HCT116 (cell line): ENCODE measurements at regions not wholly inside any gene's neighbourhood (a gene's known extent, or its start where the extent isn't known, plus 50 kb on each side); places are given as distances from the start of the nearest gene placed in this dataset.

ENCODE experiments used
- ATAC-seq: fragments of 200-7000 bp; cut with Tn5 transposase; 2 replicates; pipeline ENCODE4 v1.9.1; 2020; ENCODE audit warnings: mild to moderate bottlenecking, moderate library complexity
- BruUV-seq: library from RNA; stranded (reverse); fragments of 400-500 nt; replicated peaks from 2 replicates; lab custom pipeline; 2021; lab: Mats Ljungman, UMichigan
- CTCF ChIA-PET: fragments of 300-600 bp; sonication (Branson Sonifier 250); formaldehyde crosslinking; loops from one replicate; lab custom pipeline; 2021; ENCODE audit warnings: antibody characterized with exemption; lab: Charles Lee
- POLR2A ChIA-PET: fragments of 300-600, 350-600 bp; sonication (Branson Sonifier 250); formaldehyde crosslinking; loops from one replicate; lab custom pipeline; 2021; ENCODE audit warnings: antibody characterized with exemption; lab: Charles Lee
- RAD21 ChIA-PET, 2 experiments: fragments of 300-600 bp; sonication (Branson Sonifier 250); formaldehyde crosslinking; loops; one replicate each; lab custom pipeline; 2023; ENCODE audit warnings: low total read pairs in 2 of 2; ENCODE audit not compliant: uncharacterized antibody in 2 of 2, unreplicated experiment in 2 of 2, low non-redundant PET in 1 of 2; lab: Charles Lee
- DNase-seq: peaks from one replicate; pipeline ENCODE4 v3.0.0-alpha.2; 2010; ENCODE audit warnings: low read depth, low spot score
- H2AFZ ChIP-seq: fragments of 200-600 bp; shearing (Covaris generic), sonication (generic); 2 replicates; pipeline ENCODE4 v1.6.1; 2017; ENCODE audit warnings: low read depth, mixed run types, mixed read lengths, antibody characterized with exemption, low read length; ENCODE audit not compliant: poor library complexity, severe bottlenecking
- H3K27ac ChIP-seq: 2 replicates; pipeline ENCODE4 v1.5.1; 2012; ENCODE audit warnings: low read depth, low read length
- H3K27me3 ChIP-seq: fragments of 200-600 bp; sonication (generic); 2 replicates; pipeline ENCODE4 v1.6.1; 2016; ENCODE audit warnings: mixed run types, low read length, mixed read lengths; ENCODE audit not compliant: insufficient read depth
- H3K36me3 ChIP-seq, 2 experiments: fragments of 200-500 bp in 1 of 2; fragments of 200-600 bp in 1 of 2; sonication (Bioruptor generic) in 1 of 2; sonication (generic) in 1 of 2; 2 replicates each; pipeline versions ENCODE4 v1.5.1 to v1.6.1; 2014 to 2016; ENCODE audit warnings: low read length in 2 of 2, inconsistent platforms in 1 of 2, mixed read lengths in 1 of 2, mixed run types in 1 of 2; ENCODE audit not compliant: insufficient read depth in 2 of 2, control insufficient read depth in 1 of 2
- H3K4me1 ChIP-seq, 2 experiments: fragments of 200-600 bp in 1 of 2; sonication (generic) in 1 of 2; 2 replicates each; pipeline versions ENCODE4 v1.5.1 to v1.6.1; 2012 to 2017; ENCODE audit warnings: low read length in 2 of 2, inconsistent platforms in 1 of 2, mild to moderate bottlenecking in 1 of 2, mixed read lengths in 1 of 2, mixed run types in 1 of 2, moderate library complexity in 1 of 2; ENCODE audit not compliant: insufficient read depth in 2 of 2, control insufficient read depth in 1 of 2
- H3K4me2 ChIP-seq: fragments of 200-600 bp; sonication (generic); 2 replicates; pipeline ENCODE4 v1.6.1; 2017; ENCODE audit warnings: mixed run types, low read length, mixed read lengths
- H3K4me3 ChIP-seq, 2 experiments: fragments of 200-600 bp in 1 of 2; sonication (generic) in 1 of 2; replicated peaks in 1 of 2; 2 replicates each; pipeline ENCODE4 v1.5.1; 2011 to 2016; ENCODE audit warnings: low read length in 2 of 2, control low read depth in 1 of 2, low read depth in 1 of 2, mild to moderate bottlenecking in 1 of 2, mixed read lengths in 1 of 2, mixed run types in 1 of 2
- H3K79me2 ChIP-seq: fragments of 200-600 bp; sonication (generic); 2 replicates; pipeline ENCODE4 v1.6.1; 2017; ENCODE audit warnings: mild to moderate bottlenecking, mixed run types, low read length, moderate library complexity, mixed read lengths; ENCODE audit not compliant: insufficient read depth
- H3K9ac ChIP-seq: fragments of 200-600 bp; sonication (generic); 2 replicates; pipeline ENCODE4 v1.6.1; 2016; ENCODE audit warnings: low read length, mixed read lengths
- H3K9me2 ChIP-seq: fragments of 200-600 bp; sonication (generic), shearing (Covaris generic); 2 replicates; pipeline ENCODE4 v1.6.1; 2017; ENCODE audit warnings: mixed run types, mild to moderate bottlenecking, moderate library complexity; ENCODE audit not compliant: insufficient read depth
- H3K9me3 ChIP-seq, 2 experiments: fragments of 200-500 bp in 1 of 2; fragments of 200-600 bp in 1 of 2; sonication (Bioruptor generic) in 1 of 2; sonication (generic) in 1 of 2; 2 replicates each; pipeline ENCODE4 v1.6.1; 2014 to 2017; ENCODE audit warnings: low read length in 2 of 2, mixed read lengths in 2 of 2, inconsistent platforms in 1 of 2, low read depth in 1 of 2, mild to moderate bottlenecking in 1 of 2, mixed run types in 1 of 2, moderate library complexity in 1 of 2; ENCODE audit not compliant: control insufficient read depth in 1 of 2, insufficient read depth in 1 of 2
- H4K20me1 ChIP-seq: fragments of 200-600 bp; sonication (generic), shearing (Covaris generic); 2 replicates; pipeline ENCODE4 v1.6.1; 2017; ENCODE audit warnings: mixed run types, mild to moderate bottlenecking, moderate library complexity; ENCODE audit not compliant: insufficient read depth
- ATF3 ChIP-seq: IDR thresholded peaks from 2 replicates; pipeline ENCODE4 v1.6.1; 2012
- CBX3 ChIP-seq: IDR thresholded peaks from 2 replicates; pipeline ENCODE4 v1.6.1; 2012; ENCODE audit warnings: low read depth
- CEBPB ChIP-seq: IDR thresholded peaks from 2 replicates; pipeline ENCODE4 v1.6.1; 2012; ENCODE audit warnings: low read depth
- CTCF ChIP-seq, 3 experiments: fragments of 200-600 bp in 1 of 3; sonication (generic) in 1 of 3; IDR thresholded peaks in 2 of 3; conservative IDR thresholded peaks in 1 of 3; 2 replicates each; pipeline ENCODE4 v1.5.1; 2012 to 2017; ENCODE audit warnings: low read depth in 2 of 3, low read length in 2 of 3, antibody characterized with exemption in 1 of 3, borderline replicate concordance in 1 of 3, control low read depth in 1 of 3, mild to moderate bottlenecking in 1 of 3, mixed read lengths in 1 of 3, mixed run types in 1 of 3, moderate library complexity in 1 of 3; ENCODE audit not compliant: insufficient read depth in 1 of 3
- EGR1 ChIP-seq: IDR thresholded peaks from 2 replicates; pipeline ENCODE4 v1.6.1; 2012; ENCODE audit warnings: low read depth
- ELF1 ChIP-seq: IDR thresholded peaks from 2 replicates; pipeline ENCODE4 v1.6.1; 2012; ENCODE audit warnings: low read depth, borderline replicate concordance
- EZH2 ChIP-seq: fragments of 200-600 bp; sonication (generic); IDR thresholded peaks from 2 replicates; pipeline ENCODE4 v1.6.1; 2017; ENCODE audit warnings: antibody characterized with exemption, mixed run types
- FOSL1 ChIP-seq: IDR thresholded peaks from 2 replicates; pipeline ENCODE4 v1.6.1; 2012; ENCODE audit warnings: low read depth
- JUND ChIP-seq: IDR thresholded peaks from 2 replicates; pipeline ENCODE4 v1.6.1; 2012
- POLR2A ChIP-seq: IDR thresholded peaks from 2 replicates; pipeline ENCODE4 v1.7.0; 2011; ENCODE audit warnings: borderline replicate concordance; ENCODE audit not compliant: insufficient read depth, insufficient read length; ENCODE audit errors: extremely low read depth
- POLR2AphosphoS5 ChIP-seq: IDR thresholded peaks from 2 replicates; pipeline ENCODE4 v1.6.1; 2011; ENCODE audit warnings: mild to moderate bottlenecking, low read depth, low read length, moderate library complexity
- RAD21 ChIP-seq: IDR thresholded peaks from 2 replicates; pipeline ENCODE4 v1.6.1; 2012; ENCODE audit warnings: low read depth, mild to moderate bottlenecking
- REST ChIP-seq: IDR thresholded peaks from 2 replicates; pipeline ENCODE4 v1.6.1; 2012; ENCODE audit warnings: low read depth
- SIN3A ChIP-seq: IDR thresholded peaks from 2 replicates; pipeline ENCODE4 v1.6.1; 2012; ENCODE audit warnings: low read depth
- SP1 ChIP-seq: IDR thresholded peaks from 2 replicates; pipeline ENCODE4 v1.6.1; 2012; ENCODE audit warnings: low read depth
- SRF ChIP-seq: IDR thresholded peaks from 2 replicates; pipeline ENCODE4 v1.6.1; 2012; ENCODE audit warnings: low read depth
- TCF7L2 ChIP-seq: IDR thresholded peaks from 2 replicates; pipeline ENCODE4 v1.7.0; 2011; ENCODE audit warnings: borderline replicate concordance, inconsistent platforms; ENCODE audit not compliant: insufficient read depth, insufficient read length; ENCODE audit errors: extremely low read depth
- YY1 ChIP-seq: IDR thresholded peaks from 2 replicates; pipeline ENCODE4 v1.6.1; 2011; ENCODE audit warnings: low read length, low read depth, moderate library complexity, mild to moderate bottlenecking; ENCODE audit not compliant: insufficient replicate concordance; ENCODE audit errors: extremely low read depth
- ZBTB33 ChIP-seq: IDR thresholded peaks from 2 replicates; pipeline ENCODE4 v1.6.1; 2011; ENCODE audit warnings: mild to moderate bottlenecking, low read length, moderate library complexity; ENCODE audit not compliant: insufficient replicate concordance; ENCODE audit errors: extremely low read depth
- ZNF274 ChIP-seq: fragments of 200-500 bp; sonication (Bioruptor generic); IDR thresholded peaks from 2 replicates; pipeline ENCODE4 v1.6.1; 2014; ENCODE audit warnings: mild to moderate bottlenecking, low read depth, low read length, inconsistent platforms
- intact Hi-C: fragments of 100-400 bp; cut with micrococcal nuclease; formaldehyde crosslinking; loops from 2 replicates; pipeline ENCODE4 v1.10.0; 2022

- intact Hi-C loops = no loop called here
- Histone ChIP-seq H3K4me3 (no peak overlapping the region), H3K9me3 (no peaks in the 10 kb centered on the region), H3K9ac (no peak overlapping the region; the same call in 1 of the 2 replicates), H3K9me2 (no peaks in the 10 kb centered on the region), H3K36me3 (no peaks in the 10 kb centered on the region), H2AFZ (no peak overlapping the region), H3K27me3 (no peaks in the 10 kb centered on the region), H3K4me2 (peak overlapping the region; percentile 96; the same call in 1 of the 2 replicates), H3K4me1 (peaks cover 13 to 27% of the 10 kb centered on the region in 2 experiments), H3K27ac (peak overlapping the region; percentile 94; the same call in 1 of the 2 replicates), H4K20me1 (no peaks in the 10 kb centered on the region), H3K79me2 (no peaks in the 10 kb centered on the region)
- TF ChIP-seq ATF3 (no peak), SP1 (no peak), REST (no peak), RAD21 (no peak), JUND (no peak), POLR2A (no peak), TCF7L2 (no peak), EZH2 (no peak), ZBTB33 (no peak), YY1 (no peak), EGR1 (no peak), ZNF274 (no peak), FOSL1 (no peak), POLR2AphosphoS5 (no peak), ELF1 (no peak), SIN3A (no peak), SRF (no peak), CTCF (IDR thresholded peaks at IDR 0.05 in 2 of 3, conservative IDR thresholded peaks at IDR 0.05 in 1 of 3; ENCODE audit: borderline replicate concordance in 1 of 3, insufficient read depth in 1 of 3, low read depth in 2 of 3, low read length in 2 of 3) (no peak), CBX3 (no peak), CEBPB (no peak)
- POLR2A ChIA-PET = interaction anchor here (0.8 to 4.4 kb wide), 10 partner anchors 8 to 1625 kb away, joined by 3 to 94 read pairs (median 6); a partner anchor contains a TSS
- DNase-seq (no peak), ATAC-seq (no peak)
- CTCF ChIA-PET = interaction anchor here (1.4 kb wide), 1 partner anchor 15 kb away, joined by 3 read pairs; no protein-coding TSS in a partner anchor
- BruUV-seq = no TSS peak
- RAD21 ChIA-PET = no interaction called here
Observed at GRCh38 chr6:26187292-26187691, 100.1 kb downstream of the HFE start.
